Type B pancreatic cell (in vitro differentiated cells): ENCODE measurements at regions not wholly inside any gene's neighbourhood (a gene's known extent, or its start where the extent isn't known, plus 50 kb on each side); places are given as distances from the start of the nearest gene placed in this dataset.

ENCODE experiments used
- DNase-seq: peaks from one replicate; pipeline ENCODE4 v3.0.0; 2021; ENCODE audit warnings: mixed read lengths; ENCODE audit not compliant: unreplicated experiment; ENCODE audit errors: extremely low spot score
- H3K27ac Mint-ChIP-seq: 2 replicates; pipeline ENCODE4 v1.8.0; 2021; ENCODE audit warnings: mild to moderate bottlenecking, mixed read lengths
- H3K27me3 Mint-ChIP-seq: 2 replicates; pipeline ENCODE4 v1.8.0; 2021; ENCODE audit warnings: mixed read lengths
- H3K36me3 Mint-ChIP-seq: 2 replicates; pipeline ENCODE4 v1.8.0; 2021; ENCODE audit warnings: mixed read lengths
- H3K4me1 Mint-ChIP-seq: one replicate; pipeline ENCODE4 v1.8.0; 2021; ENCODE audit warnings: mixed read lengths; ENCODE audit not compliant: unreplicated experiment
- H3K4me3 Mint-ChIP-seq: 2 replicates; pipeline ENCODE4 v1.8.0; 2021; ENCODE audit warnings: mild to moderate bottlenecking, mixed read lengths
- H3K9me3 Mint-ChIP-seq: 2 replicates; pipeline ENCODE4 v1.8.0; 2021; ENCODE audit warnings: mixed read lengths
- microRNA-seq: library from miRNA; unstranded; fragments of <30 nt; microRNA quantifications from one replicate; pipeline ENCODE4, GENCODE V29; 2020
- TF ChIP-seq, protein P1 (sequence below): fragments of 200-600 bp; sonication (generic); conservative IDR thresholded peaks from 2 replicates; pipeline ENCODE4 v1.5.0; 2021; ENCODE audit warnings: antibody characterized with exemption, mild to moderate bottlenecking

GRCh38 chrX:108795240-108795639, 58.9 kb upstream of the IRS4 start:
- DNase-seq: no peak
- Mint-ChIP-seq H3K4me3 (no peak overlapping the region), H3K9me3 (no peaks in the 10 kb centered on the region), H3K4me1 (no peaks in the 10 kb centered on the region), H3K27me3 (no peaks in the 10 kb centered on the region), H3K36me3 (no peaks in the 10 kb centered on the region), H3K27ac (no peak overlapping the region)
- TF ChIP-seq, protein P1, sequence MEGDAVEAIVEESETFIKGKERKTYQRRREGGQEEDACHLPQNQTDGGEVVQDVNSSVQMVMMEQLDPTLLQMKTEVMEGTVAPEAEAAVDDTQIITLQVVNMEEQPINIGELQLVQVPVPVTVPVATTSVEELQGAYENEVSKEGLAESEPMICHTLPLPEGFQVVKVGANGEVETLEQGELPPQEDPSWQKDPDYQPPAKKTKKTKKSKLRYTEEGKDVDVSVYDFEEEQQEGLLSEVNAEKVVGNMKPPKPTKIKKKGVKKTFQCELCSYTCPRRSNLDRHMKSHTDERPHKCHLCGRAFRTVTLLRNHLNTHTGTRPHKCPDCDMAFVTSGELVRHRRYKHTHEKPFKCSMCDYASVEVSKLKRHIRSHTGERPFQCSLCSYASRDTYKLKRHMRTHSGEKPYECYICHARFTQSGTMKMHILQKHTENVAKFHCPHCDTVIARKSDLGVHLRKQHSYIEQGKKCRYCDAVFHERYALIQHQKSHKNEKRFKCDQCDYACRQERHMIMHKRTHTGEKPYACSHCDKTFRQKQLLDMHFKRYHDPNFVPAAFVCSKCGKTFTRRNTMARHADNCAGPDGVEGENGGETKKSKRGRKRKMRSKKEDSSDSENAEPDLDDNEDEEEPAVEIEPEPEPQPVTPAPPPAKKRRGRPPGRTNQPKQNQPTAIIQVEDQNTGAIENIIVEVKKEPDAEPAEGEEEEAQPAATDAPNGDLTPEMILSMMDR: no peak

Small RNA genes lying in the stretch of these regions (microRNA-seq; reads per million reads assigned to microRNA genes)
- 1.1 reads per million for gene MIR6087
